ENCODE measurements at regions not wholly inside any gene's neighbourhood (a gene's known extent, or its start where the extent isn't known, plus 50 kb on each side); places are given as distances from the start of the nearest gene placed in this dataset.
"Not testable (repeated sequence)": the region's sequence is repeated elsewhere in the genome, so short reads cannot be mapped to it uniquely, and the experiment has no call there.

GRCh38 chr11:22127981-22128380 is 64.9 kb upstream of the ANO5 start:
- not testable (repeated sequence) for FAIRE-seq, H3K27ac ChIP-seq

DNA sequence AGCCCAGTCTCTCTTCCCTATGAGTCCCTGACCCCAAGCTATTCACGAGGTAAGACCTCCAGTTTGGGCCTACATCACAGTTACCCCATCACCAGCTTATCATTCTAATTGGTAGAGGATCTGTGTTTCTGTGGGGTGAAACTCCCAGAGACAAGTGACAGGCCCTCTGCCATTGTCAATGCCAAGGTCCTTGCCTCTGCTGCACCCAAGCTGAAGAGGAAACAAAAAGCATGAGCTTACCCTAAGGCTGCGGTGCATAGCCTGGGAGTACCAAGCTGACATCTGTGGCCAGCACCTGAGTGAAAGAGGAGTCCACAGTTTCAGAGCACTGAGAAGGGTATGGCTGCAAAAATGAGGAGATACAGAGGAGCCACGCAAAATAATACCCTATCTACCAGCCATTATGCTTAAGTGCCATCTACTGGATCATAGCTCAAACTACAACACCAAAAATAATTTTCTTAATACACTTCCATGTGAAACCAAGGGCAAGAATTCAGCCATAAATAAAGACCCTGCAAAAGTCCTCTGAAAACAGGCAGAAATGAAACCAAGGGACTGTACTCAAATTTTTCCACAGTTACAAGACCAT is 62.3 kb upstream of the ANO5 start:
- Histone ChIP-seq H3K9me3 (peaks cover 5% of the 10 kb centered on the region; the same call in 1 of the 3 replicates), H3K4me2 (no peak overlapping the region), H3K4me1 (no peaks in the 10 kb centered on the region), H3K4me3 (no peak overlapping the region), H3K27ac (no peak overlapping the region)
- POLR2A ChIA-PET = no interaction called here
- 2% methylated on average over 3 of the region's 3 CpGs for WGBS (ENCODE audit: missing lambda C conversion rate)
- peak; percentile 34 to 68; a peak in 3 of 6 replicates for ATAC-seq
- peak in 1 of 2 experiments; percentile 9 for DNase-seq (ENCODE audit: low read depth in 1 of 2, low spot score in 1 of 2)
- CTCF ChIA-PET = interaction anchor here (0.8 to 2.5 kb wide), 9 partner anchors 9 to 1482 kb away, joined by 3 to 13 read pairs (median 5); no protein-coding TSS in a partner anchor
- TF ChIP-seq HOXA7 (CRISPR knock-in tag; IDR thresholded peaks at IDR 0.05) (no peak), POLR2A (IDR thresholded peaks at IDR 0.05; ENCODE audit: low read length) (no peak), ZNF302 (CRISPR knock-in tag; IDR thresholded peaks at IDR 0.05) (no peak), SREBF2 (IDR thresholded peaks at IDR 0.05) (no peak), JUNB (IDR thresholded peaks at IDR 0.05) (no peak), ZC3H11A (IDR thresholded peaks at IDR 0.05) (no peak), CTCF (IDR thresholded peaks at IDR 0.05) (peak; percentile 52), HOXB13 (CRISPR knock-in tag; IDR thresholded peaks at IDR 0.05; ENCODE audit: low read depth) (no peak), SMC3 (IDR thresholded peaks at IDR 0.05) (peak; percentile 46; the same call in 2 of the 3 replicates), RCOR1 (IDR thresholded peaks at IDR 0.05; ENCODE audit: low read depth, low read length) (no peak), PBX3 (IDR thresholded peaks at IDR 0.05) (no peak), HDAC2 (IDR thresholded peaks at IDR 0.05) (no peak), CBX2 (IDR thresholded peaks at IDR 0.05; ENCODE audit: borderline replicate concordance, low read depth) (no peak), RAD21 (conservative IDR thresholded peaks at IDR 0.05 in 1 of 2, IDR thresholded peaks at IDR 0.05 in 1 of 2) (peak; percentile 66 to 75), BCL3 (IDR thresholded peaks at IDR 0.05) (no peak)
- TF ChIP-seq, protein P1, sequence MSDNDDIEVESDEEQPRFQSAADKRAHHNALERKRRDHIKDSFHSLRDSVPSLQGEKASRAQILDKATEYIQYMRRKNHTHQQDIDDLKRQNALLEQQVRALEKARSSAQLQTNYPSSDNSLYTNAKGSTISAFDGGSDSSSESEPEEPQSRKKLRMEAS (IDR thresholded peaks at IDR 0.05) = no peak
- TF ChIP-seq, protein P2, sequence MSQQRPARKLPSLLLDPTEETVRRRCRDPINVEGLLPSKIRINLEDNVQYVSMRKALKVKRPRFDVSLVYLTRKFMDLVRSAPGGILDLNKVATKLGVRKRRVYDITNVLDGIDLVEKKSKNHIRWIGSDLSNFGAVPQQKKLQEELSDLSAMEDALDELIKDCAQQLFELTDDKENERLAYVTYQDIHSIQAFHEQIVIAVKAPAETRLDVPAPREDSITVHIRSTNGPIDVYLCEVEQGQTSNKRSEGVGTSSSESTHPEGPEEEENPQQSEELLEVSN (IDR thresholded peaks at IDR 0.05; ENCODE audit: borderline replicate concordance, low read depth) = no peak
- FAIRE-seq = no peak

More at GRCh38 chr11:22127981-22128380, 64.9 kb upstream of the ANO5 start:
- H3K4me2 ChIP-seq; H3K4me1 ChIP-seq; POLR2A ChIA-PET; H3K4me3 ChIP-seq; H3K9me3 ChIP-seq; DNase-seq (ENCODE audit: low read depth in 1 of 2, low spot score in 1 of 2); ATAC-seq: not testable (repeated sequence)
- 0% methylated on average over 2 of the region's 2 CpGs for WGBS (ENCODE audit: missing lambda C conversion rate)
- CTCF ChIA-PET = interaction anchor here (1.0 kb wide), 1 partner anchor 257 kb away, joined by 3 read pairs; no protein-coding TSS in a partner anchor

- CTCF ChIA-PET = no interaction called here
- ATAC-seq = no peak
- TF ChIP-seq FOSB (CRISPR knock-in tag; IDR thresholded peaks at IDR 0.05) (no peak), ZNF302 (CRISPR knock-in tag; IDR thresholded peaks at IDR 0.05) (no peak), TFCP2L1 (CRISPR knock-in tag; IDR thresholded peaks at IDR 0.05) (no peak), HOXB5 (CRISPR knock-in tag; IDR thresholded peaks at IDR 0.05) (no peak), ZSCAN20 (CRISPR knock-in tag; IDR thresholded peaks at IDR 0.05) (no peak), FOSL2 (IDR thresholded peaks at IDR 0.05) (no peak), FOSL2 (CRISPR knock-in tag; IDR thresholded peaks at IDR 0.05) (no peak), ZFP36 (IDR thresholded peaks at IDR 0.05; ENCODE audit: borderline replicate concordance, partially characterized antibody) (no peak), TP53 (CRISPR knock-in tag; IDR thresholded peaks at IDR 0.05) (no peak), RFX5 (IDR thresholded peaks at IDR 0.05) (no peak), CTCF (IDR thresholded peaks at IDR 0.05) (no peak), POLR2AphosphoS2 (conservative IDR thresholded peaks at IDR 0.05; ENCODE audit: low read length) (no peak), RAD21 (conservative IDR thresholded peaks at IDR 0.05 in 1 of 2, IDR thresholded peaks at IDR 0.05 in 1 of 2) (no peak)
- TF ChIP-seq, protein P2 (IDR thresholded peaks at IDR 0.05; ENCODE audit: borderline replicate concordance, low read depth) = no peak
These were observed 59.1 kb upstream of the ANO5 start for GRCh38 chr11:22133776-22134175.

More at GRCh38 chr11:22133776-22134175, 59.1 kb upstream of the ANO5 start:
- no peak overlapping the region for H3K4me2 ChIP-seq
- POLR2A ChIA-PET = no interaction called here
- FAIRE-seq (no peak), DNase-seq (ENCODE audit: low read depth in 1 of 2, low spot score in 1 of 2) (no peak)
- H3K9me3 ChIP-seq = peaks cover 3% of the 10 kb centered on the region; the same call in 1 of the 3 replicates
- H3K27ac ChIP-seq = no peak overlapping the region
- no peak overlapping the region for H3K4me3 ChIP-seq
- no peaks in the 10 kb centered on the region for H3K4me1 ChIP-seq

Measured in A549 (cell line).